ENCODE measurements at regions not wholly inside any gene's neighbourhood (a gene's known extent, or its start where the extent isn't known, plus 50 kb on each side); places are given as distances from the start of the nearest gene placed in this dataset.

- H3K27ac ChIP-seq, result peak overlapping the region; percentile 40 to 80 (median 56)
- H3K36me3 ChIP-seq, result no peaks in the 10 kb centered on the region
- H3K27me3 ChIP-seq, result no peaks in the 10 kb centered on the region
- no peak overlapping the region for H3K4me3 ChIP-seq
- peaks cover 0 to 18% (median 4%) of the 10 kb centered on the region in 4 donors for H3K4me1 ChIP-seq
- TF ChIP-seq POLR2A (IDR thresholded peaks at IDR 0.05) (no peak), EP300 (IDR thresholded peaks at IDR 0.05) (no peak), CTCF (IDR thresholded peaks at IDR 0.05) (no peak)
- no peaks in the 10 kb centered on the region for H3K9me3 ChIP-seq
- DNase-seq (ENCODE audit: low spot score in 2 of 2), result peak in 1 of 2 donors; percentile 39
- 78 to 79% methylated on average over 6 of the region's 6 CpGs for WGBS, 2 donors
Observed at GRCh38 chr9:16344343-16344742, 526.1 kb downstream of the BNC2 start.

GRCh38 chr9:16345902-16346301 lies 524.6 kb downstream of the BNC2 start:
- no peak for TF ChIP-seq POLR2A (IDR thresholded peaks at IDR 0.05)
- no peak for TF ChIP-seq CTCF (IDR thresholded peaks at IDR 0.05)
- no peak for TF ChIP-seq EP300 (IDR thresholded peaks at IDR 0.05)
- 93 to 100% methylated on average over 3 of the region's 3 CpGs for WGBS, 2 donors

GRCh38 chr9:16347886-16348285 lies 522.6 kb downstream of the BNC2 start:
- no peak for DNase-seq (ENCODE audit: low spot score in 2 of 2)
- Histone ChIP-seq H3K4me1 (peaks cover 0 to 10% (median 4%) of the 10 kb centered on the region in 4 donors), H3K9me3 (no peaks in the 10 kb centered on the region), H3K27ac (no peak overlapping the region), H3K4me3 (no peak overlapping the region), H3K36me3 (no peaks in the 10 kb centered on the region), H3K27me3 (no peaks in the 10 kb centered on the region)
- no peak for TF ChIP-seq CTCF (IDR thresholded peaks at IDR 0.05)
- no peak for TF ChIP-seq EP300 (IDR thresholded peaks at IDR 0.05)
- TF ChIP-seq POLR2A (IDR thresholded peaks at IDR 0.05), result no peak
- WGBS, 2 donors, result 89 to 94% methylated on average over 5 of the region's 5 CpGs

More at GRCh38 chr9:16345902-16346301, 524.6 kb downstream of the BNC2 start:
- Histone ChIP-seq H3K27me3 (no peaks in the 10 kb centered on the region), H3K36me3 (no peaks in the 10 kb centered on the region), H3K9me3 (no peaks in the 10 kb centered on the region), H3K27ac (no peak overlapping the region), H3K4me1 (peaks cover 0 to 18% (median 4%) of the 10 kb centered on the region in 4 donors), H3K4me3 (no peak overlapping the region)
- DNase-seq (ENCODE audit: low spot score in 2 of 2), result no peak

GRCh38 chr9:16348531-16348930 lies 521.9 kb downstream of the BNC2 start:
- WGBS, 2 donors, result 74 to 91% methylated on average over 4 of the region's 4 CpGs
- H3K36me3 ChIP-seq, result no peaks in the 10 kb centered on the region
- no peak for TF ChIP-seq POLR2A (IDR thresholded peaks at IDR 0.05)
- TF ChIP-seq EP300 (IDR thresholded peaks at IDR 0.05), result no peak
- TF ChIP-seq CTCF (IDR thresholded peaks at IDR 0.05), result no peak
- peaks cover 0 to 4% (median 2%) of the 10 kb centered on the region in 4 donors for H3K4me1 ChIP-seq
- H3K4me3 ChIP-seq, result no peak overlapping the region
- H3K27me3 ChIP-seq, result no peaks in the 10 kb centered on the region
- no peak for DNase-seq (ENCODE audit: low spot score in 2 of 2)
- no peaks in the 10 kb centered on the region for H3K9me3 ChIP-seq
- H3K27ac ChIP-seq, result no peak overlapping the region

GRCh38 chr9:16352251-16352650 lies 518.2 kb downstream of the BNC2 start:
- DNase-seq (ENCODE audit: low spot score in 2 of 2), result no peak
- TF ChIP-seq EP300 (IDR thresholded peaks at IDR 0.05) (no peak), POLR2A (IDR thresholded peaks at IDR 0.05) (no peak), CTCF (IDR thresholded peaks at IDR 0.05) (no peak)
- H3K4me3 ChIP-seq, result no peak overlapping the region
- no peaks in the 10 kb centered on the region for H3K9me3 ChIP-seq
- WGBS, 2 donors, result 43 to 71% methylated on average over 1 of the region's 1 CpG
- no peaks in the 10 kb centered on the region for H3K36me3 ChIP-seq
- no peak overlapping the region for H3K27ac ChIP-seq
- no peaks in the 10 kb centered on the region for H3K27me3 ChIP-seq
- peaks cover 0 to 6% (median 0%) of the 10 kb centered on the region in 4 donors for H3K4me1 ChIP-seq

Measured in tibial nerve (tissue), 4 donors.